Fibroblast of lung (primary cell): ENCODE measurements at regions not wholly inside any gene's neighbourhood (a gene's known extent, or its start where the extent isn't known, plus 50 kb on each side); places are given as distances from the start of the nearest gene placed in this dataset.

Experiments
- DNase-seq, 2 donors: peaks; one replicate each; pipeline versions ENCODE4 v3.0.0 to v3.0.0-alpha.2; 2010; ENCODE audit warnings: low read depth in 2 of 2
- H2AFZ ChIP-seq: 2 replicates; pipeline ENCODE4 v1.5.1; 2012; ENCODE audit warnings: low read length, control low read depth, inconsistent platforms
- H3K27ac ChIP-seq: 2 replicates; pipeline ENCODE4 v1.5.1; 2011; ENCODE audit warnings: low read length, control low read depth; ENCODE audit not compliant: insufficient read depth
- H3K27me3 ChIP-seq: 2 replicates; pipeline ENCODE4 v1.5.1; 2011; ENCODE audit warnings: mild to moderate bottlenecking, low read length; ENCODE audit not compliant: control insufficient read depth, insufficient read depth
- H3K36me3 ChIP-seq: 2 replicates; pipeline ENCODE4 v1.5.1; 2011; ENCODE audit warnings: low read length; ENCODE audit not compliant: control insufficient read depth, insufficient read depth
- H3K4me1 ChIP-seq: 2 replicates; pipeline ENCODE4 v1.5.1; 2011; ENCODE audit warnings: low read length; ENCODE audit not compliant: control insufficient read depth, insufficient read depth; ENCODE audit errors: extremely low read depth
- H3K4me2 ChIP-seq: 2 replicates; pipeline ENCODE4 v1.5.1; 2011; ENCODE audit warnings: low read length, control low read depth; ENCODE audit not compliant: insufficient read depth; ENCODE audit errors: extremely low read depth
- H3K4me3 ChIP-seq, 4 experiments: fragments of 200-600 bp in 1 of 4; sonication (generic) in 1 of 4; replicated peaks in 1 of 4; 2 replicates each; pipeline ENCODE4 v1.5.1; 2011 to 2016; ENCODE audit warnings: low read length in 4 of 4, low read depth in 3 of 4, mild to moderate bottlenecking in 3 of 4, control low read depth in 2 of 4, inconsistent platforms in 1 of 4, mixed read lengths in 1 of 4; ENCODE audit not compliant: insufficient read depth in 1 of 4; ENCODE audit errors: control extremely low read depth in 1 of 4
- H3K79me2 ChIP-seq: 2 replicates; pipeline ENCODE4 v1.5.1; 2012; ENCODE audit warnings: mild to moderate bottlenecking, low read length, inconsistent platforms; ENCODE audit not compliant: control insufficient read depth, insufficient read depth
- H3K9ac ChIP-seq: 2 replicates; pipeline ENCODE4 v1.5.1; 2011; ENCODE audit warnings: mild to moderate bottlenecking, low read length, control low read depth; ENCODE audit not compliant: insufficient read depth
- H3K9me3 ChIP-seq: 2 replicates; pipeline ENCODE4 v1.5.1; 2012; ENCODE audit warnings: low read depth, low read length; ENCODE audit not compliant: control insufficient read depth, insufficient read depth
- H4K20me1 ChIP-seq: 2 replicates; pipeline ENCODE4 v1.5.1; 2011; ENCODE audit warnings: low read length; ENCODE audit not compliant: control insufficient read depth, insufficient read depth; ENCODE audit errors: extremely low read depth
- EZH2 ChIP-seq: IDR thresholded peaks from 2 replicates; pipeline ENCODE4 v1.5.1; 2012; ENCODE audit warnings: low read length, control low read depth, mild to moderate bottlenecking; ENCODE audit errors: missing control alignments
- TF ChIP-seq, protein P1 (sequence below), 2 donors: IDR thresholded peaks in 1 of 2; conservative IDR thresholded peaks in 1 of 2; 1 replicate in 1 of 2; 2 replicates in 1 of 2; pipeline ENCODE4 v1.5.1; 2011 to 2012; ENCODE audit warnings: low read length in 2 of 2, control low read depth in 1 of 2, inconsistent platforms in 1 of 2, low read depth in 1 of 2, mild to moderate bottlenecking in 1 of 2

DNA sequence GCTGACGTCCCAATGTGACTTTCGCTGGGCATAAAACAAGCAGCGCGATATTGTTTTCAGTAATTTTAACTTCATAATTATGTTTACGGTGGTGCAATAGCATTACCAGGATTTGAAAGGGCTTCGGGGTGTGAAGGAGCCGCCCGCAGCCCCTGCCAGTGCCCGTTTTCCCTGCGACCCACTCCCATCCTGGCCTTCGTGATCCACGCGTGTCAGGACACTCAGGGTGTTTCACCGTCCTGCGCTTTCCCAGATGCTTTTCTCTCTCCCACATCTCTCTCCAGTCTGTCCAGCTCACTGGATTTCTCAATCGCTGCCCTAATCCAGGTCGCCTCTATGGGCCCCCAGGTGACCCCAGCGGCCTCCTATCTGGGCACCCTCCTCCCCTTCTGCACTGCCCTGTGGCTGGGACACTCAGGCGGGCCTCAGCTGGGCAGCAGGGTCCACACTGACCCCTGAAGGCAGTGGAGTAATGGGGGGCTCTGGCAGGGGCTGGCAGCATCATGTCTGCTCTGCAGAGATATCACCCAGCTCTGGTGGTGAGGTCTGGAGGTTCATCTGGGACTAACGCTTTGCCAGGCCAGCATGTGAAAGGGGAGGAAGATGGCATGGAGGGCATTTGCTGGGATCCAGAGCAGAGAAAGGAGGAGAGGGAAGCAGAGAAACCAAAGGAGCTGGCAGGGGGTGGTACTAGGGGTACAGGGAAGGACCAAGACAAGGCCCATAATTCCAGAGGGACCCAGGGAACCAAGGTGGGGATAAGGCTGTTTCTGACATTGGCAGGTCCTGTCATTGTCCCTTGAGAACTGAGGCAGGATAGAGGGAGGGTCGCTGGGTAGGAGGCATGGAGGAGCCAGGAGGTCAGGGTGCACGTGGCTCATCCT lies 622.8 kb downstream of the BRD1 start:
- H4K20me1 ChIP-seq = no peaks in the 10 kb centered on the region
- TF ChIP-seq, protein P1, sequence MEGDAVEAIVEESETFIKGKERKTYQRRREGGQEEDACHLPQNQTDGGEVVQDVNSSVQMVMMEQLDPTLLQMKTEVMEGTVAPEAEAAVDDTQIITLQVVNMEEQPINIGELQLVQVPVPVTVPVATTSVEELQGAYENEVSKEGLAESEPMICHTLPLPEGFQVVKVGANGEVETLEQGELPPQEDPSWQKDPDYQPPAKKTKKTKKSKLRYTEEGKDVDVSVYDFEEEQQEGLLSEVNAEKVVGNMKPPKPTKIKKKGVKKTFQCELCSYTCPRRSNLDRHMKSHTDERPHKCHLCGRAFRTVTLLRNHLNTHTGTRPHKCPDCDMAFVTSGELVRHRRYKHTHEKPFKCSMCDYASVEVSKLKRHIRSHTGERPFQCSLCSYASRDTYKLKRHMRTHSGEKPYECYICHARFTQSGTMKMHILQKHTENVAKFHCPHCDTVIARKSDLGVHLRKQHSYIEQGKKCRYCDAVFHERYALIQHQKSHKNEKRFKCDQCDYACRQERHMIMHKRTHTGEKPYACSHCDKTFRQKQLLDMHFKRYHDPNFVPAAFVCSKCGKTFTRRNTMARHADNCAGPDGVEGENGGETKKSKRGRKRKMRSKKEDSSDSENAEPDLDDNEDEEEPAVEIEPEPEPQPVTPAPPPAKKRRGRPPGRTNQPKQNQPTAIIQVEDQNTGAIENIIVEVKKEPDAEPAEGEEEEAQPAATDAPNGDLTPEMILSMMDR (conservative IDR thresholded peaks at IDR 0.05 in 1 of 2, IDR thresholded peaks at IDR 0.05 in 1 of 2; ENCODE audit: low read depth in 1 of 2, low read length in 2 of 2) = no peak
- no peak for TF ChIP-seq EZH2
- H3K9ac ChIP-seq = no peak overlapping the region
- no peaks in the 10 kb centered on the region for H3K9me3 ChIP-seq
- H3K27ac ChIP-seq = no peak overlapping the region
- no peaks in the 10 kb centered on the region for H3K36me3 ChIP-seq
- H3K4me2 ChIP-seq = no peak overlapping the region
- H3K4me3 ChIP-seq = no peak overlapping the region
- no peaks in the 10 kb centered on the region for H3K27me3 ChIP-seq
- no peaks in the 10 kb centered on the region for H3K4me1 ChIP-seq
- DNase-seq = no peak
- H3K79me2 ChIP-seq = no peaks in the 10 kb centered on the region
- no peak overlapping the region for H2AFZ ChIP-seq

DNA sequence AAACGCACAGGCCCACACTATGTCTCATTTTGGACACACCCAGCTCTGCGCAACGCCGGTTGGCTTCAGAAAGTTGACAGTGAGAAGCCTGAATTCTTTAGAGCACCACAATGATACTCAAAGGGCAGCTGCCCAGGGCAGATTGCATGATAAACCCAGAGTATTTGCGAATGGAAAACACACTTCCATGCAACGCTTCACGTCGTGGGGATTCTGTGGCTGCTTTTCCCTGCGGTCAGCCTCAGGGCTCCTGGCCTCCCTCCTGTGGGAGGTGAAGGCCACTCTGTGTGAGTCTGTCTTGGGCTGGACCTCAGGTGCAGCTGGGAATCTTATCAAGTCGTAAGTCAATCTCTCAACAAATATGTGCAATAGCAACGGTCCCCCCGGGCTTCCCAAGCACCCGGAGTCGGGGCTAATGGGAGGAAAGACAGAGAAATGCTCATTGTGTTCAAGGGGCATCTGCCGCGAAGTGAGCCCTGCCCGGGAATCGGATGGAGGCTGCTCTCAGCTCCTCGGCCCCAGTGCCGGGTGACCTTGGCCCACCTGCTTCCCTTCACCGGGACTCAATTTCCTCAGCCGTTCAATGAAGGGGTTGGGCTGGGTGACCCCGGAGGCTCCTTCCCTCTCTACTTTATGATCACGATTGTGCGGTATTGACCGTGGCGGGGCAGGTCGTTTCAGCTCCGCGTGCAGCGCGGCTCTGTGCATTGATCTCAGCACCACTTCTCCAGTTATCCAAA lies 623.6 kb downstream of the BRD1 start:
- no peak for DNase-seq

More for the DNA sequence above, 623.6 kb downstream of the BRD1 start:
- H3K79me2 ChIP-seq = no peaks in the 10 kb centered on the region
- no peaks in the 10 kb centered on the region for H3K27me3 ChIP-seq
- no peak overlapping the region for H2AFZ ChIP-seq
- H3K4me1 ChIP-seq = no peaks in the 10 kb centered on the region
- H3K36me3 ChIP-seq = no peaks in the 10 kb centered on the region
- H4K20me1 ChIP-seq = no peaks in the 10 kb centered on the region
- H3K4me3 ChIP-seq = no peak overlapping the region
- H3K4me2 ChIP-seq = no peak overlapping the region
- no peak overlapping the region for H3K27ac ChIP-seq
- TF ChIP-seq, protein P1 (conservative IDR thresholded peaks at IDR 0.05 in 1 of 2, IDR thresholded peaks at IDR 0.05 in 1 of 2; ENCODE audit: low read depth in 1 of 2, low read length in 2 of 2) = no peak
- no peak for TF ChIP-seq EZH2
- no peaks in the 10 kb centered on the region for H3K9me3 ChIP-seq
- H3K9ac ChIP-seq = no peak overlapping the region
